NOMO-1 (cell line): ENCODE measurements at regions not wholly inside any gene's neighbourhood (a gene's known extent, or its start where the extent isn't known, plus 50 kb on each side); places are given as distances from the start of the nearest gene placed in this dataset.
"Not testable (repeated sequence)": the region's sequence is repeated elsewhere in the genome, so short reads cannot be mapped to it uniquely, and the experiment has no call there.

ENCODE experiments used
- DNase-seq, 2 experiments: peaks; one replicate each; lab custom pipeline; 2025; ENCODE audit not compliant: unreplicated experiment in 2 of 2; lab: John Stamatoyannopoulos, UW

GRCh38 chr3:150248888-150249681 lies 159.0 kb upstream of the TSC22D2 start:
- no peak for DNase-seq

GRCh38 chr3:150248116-150248887 lies 159.8 kb upstream of the TSC22D2 start:
- DNase-seq: peak in 1 of 2 experiments; percentile 53

- no peak for DNase-seq
Observed at GRCh38 chr3:150247441-150247840, 160.7 kb upstream of the TSC22D2 start.

- DNase-seq: no peak
Observed at GRCh38 chr3:150243466-150243865, 164.6 kb upstream of the TSC22D2 start.

GRCh38 chr3:150242220-150242936 lies 165.7 kb upstream of the TSC22D2 start:
- DNase-seq: no peak

- no peak for DNase-seq
Observed at GRCh38 chr3:150240891-150241290, 167.2 kb upstream of the TSC22D2 start.

- no peak for DNase-seq
Observed at GRCh38 chr3:150239766-150240165, 168.3 kb upstream of the TSC22D2 start.

GRCh38 chr3:150238995-150239619 lies 169.0 kb upstream of the TSC22D2 start:
- DNase-seq: no peak

GRCh38 chr3:150238048-150238802 lies 169.9 kb upstream of the TSC22D2 start:
- DNase-seq: no peak

- DNase-seq: no peak
Observed at GRCh38 chr3:150237490-150237889, 170.6 kb upstream of the TSC22D2 start.

- no peak for DNase-seq
Observed at GRCh38 chr3:150236316-150237082, 171.6 kb upstream of the TSC22D2 start.

GRCh38 chr3:150235799-150236198 lies 172.3 kb upstream of the TSC22D2 start:
- no peak for DNase-seq

GRCh38 chr3:150232992-150233451 lies 175.1 kb upstream of the TSC22D2 start:
- no peak for DNase-seq

GRCh38 chr3:150230037-150230436 lies 178.1 kb upstream of the TSC22D2 start:
- no peak for DNase-seq

GRCh38 chr3:150228626-150229025 lies 179.5 kb upstream of the TSC22D2 start:
- not testable (repeated sequence) for DNase-seq

GRCh38 chr3:150227839-150228238 lies 180.3 kb upstream of the TSC22D2 start:
- peak; percentile 45 to 67 for DNase-seq

- DNase-seq: no peak
Observed at GRCh38 chr3:150225986-150226385, 182.1 kb upstream of the TSC22D2 start.

- DNase-seq: peak; percentile 25 to 90
Observed at GRCh38 chr3:150223558-150223957, 184.5 kb upstream of the TSC22D2 start.
